GM12878 (cell line): ENCODE measurements at regions not wholly inside any gene's neighbourhood (a gene's known extent, or its start where the extent isn't known, plus 50 kb on each side); places are given as distances from the start of the nearest gene placed in this dataset.

Experiments used
- ATAC-seq: fragments of 200-7000 bp; cut with Tn5 transposase; 3 replicates; pipeline ENCODE4 v1.9.1; 2020; ENCODE audit warnings: mild to moderate bottlenecking, moderate library complexity
- BruUV-seq: library from RNA; stranded (reverse); fragments of 400-500 nt; replicated peaks from 2 replicates; lab custom pipeline; 2021; lab: Mats Ljungman, UMichigan
- CTCF ChIA-PET: fragments of 300-600 bp; sonication (Branson Sonifier 250); formaldehyde crosslinking; extraction: SDS; loops from one replicate; lab custom pipeline; 2021; ENCODE audit warnings: inconsistent platforms; lab: Yijun Ruan, JAX
- POLR2A ChIA-PET: fragments of 350-600 bp; formaldehyde crosslinking; extraction: SDS; loops from one replicate; lab custom pipeline; 2021; ENCODE audit warnings: inconsistent platforms; lab: Charles Lee
- RAD21 ChIA-PET: fragments of 300-600 bp; sonication (Branson Sonifier 250); formaldehyde crosslinking; loops from one replicate; lab custom pipeline; 2023; ENCODE audit warnings: antibody characterized with exemption; ENCODE audit not compliant: unreplicated experiment; lab: Charles Lee
- SMC1A ChIA-PET: fragments of 300-600 bp; sonication (Branson Sonifier 250); formaldehyde crosslinking; loops from one replicate; lab custom pipeline; 2023; ENCODE audit not compliant: unreplicated experiment, uncharacterized antibody; lab: Charles Lee
- DNase-seq: peaks from one replicate; pipeline ENCODE4 v3.0.0-alpha.2; 2011; ENCODE audit warnings: low read depth, low spot score
- FAIRE-seq: peaks from 3 replicates; lab custom pipeline; 2011; peaks lifted over from hg19 to GRCh38; lab: Jason Lieb, UNC
- H2AFZ ChIP-seq: 2 replicates; pipeline ENCODE4 v1.6.0; 2011; ENCODE audit warnings: low read depth, low read length, control low read depth; ENCODE audit not compliant: control insufficient read depth
- H3K27ac ChIP-seq: 2 replicates; pipeline ENCODE4 v1.5.1; 2011; ENCODE audit warnings: control low read depth; ENCODE audit not compliant: control insufficient read depth, insufficient read depth
- H3K27me3 ChIP-seq, 2 experiments: replicated peaks in 1 of 2; 2 replicates each; pipeline versions ENCODE4 v1.6.0 to v1.6.1; 2011; ENCODE audit warnings: low read length in 1 of 2; ENCODE audit not compliant: control insufficient read depth in 2 of 2, insufficient read depth in 2 of 2
- H3K36me3 ChIP-seq, 2 experiments: 2 replicates each; pipeline ENCODE4 v1.5.1; 2011; ENCODE audit warnings: low read length in 1 of 2; ENCODE audit not compliant: control insufficient read depth in 2 of 2, insufficient read depth in 2 of 2
- H3K4me1 ChIP-seq: 2 replicates; pipeline ENCODE4 v1.6.1; 2011; ENCODE audit warnings: mild to moderate bottlenecking, low read length, moderate library complexity, mixed read lengths; ENCODE audit not compliant: control insufficient read depth, insufficient read depth
- H3K4me2 ChIP-seq: 2 replicates; pipeline ENCODE4 v1.6.0; 2011; ENCODE audit warnings: control low read depth; ENCODE audit not compliant: control insufficient read depth, insufficient read depth
- H3K4me3 ChIP-seq: fragments of 200-600 bp; sonication (generic); 2 replicates; pipeline ENCODE4 v1.5.1; 2016
- H3K79me2 ChIP-seq: 2 replicates; pipeline ENCODE4 v1.6.0; 2011; ENCODE audit warnings: low read length; ENCODE audit not compliant: control insufficient read depth, insufficient read depth
- H3K9ac ChIP-seq: 2 replicates; pipeline ENCODE4 v1.8.0; 2011; ENCODE audit warnings: low read length, control low read depth, mixed read lengths; ENCODE audit not compliant: control insufficient read depth, insufficient read depth
- H3K9me3 ChIP-seq: replicated peaks from 3 replicates; pipeline ENCODE4 v1.5.1; 2011; ENCODE audit warnings: mild to moderate bottlenecking, low read length; ENCODE audit not compliant: control insufficient read depth, insufficient read depth
- H4K20me1 ChIP-seq: 2 replicates; pipeline ENCODE4 v1.6.0; 2011; ENCODE audit not compliant: control insufficient read depth, insufficient read depth
- ATF3 ChIP-seq: IDR thresholded peaks from 2 replicates; pipeline ENCODE4 v1.6.1; 2011; ENCODE audit warnings: low read depth, mild to moderate bottlenecking, low read length, moderate library complexity, borderline replicate concordance; ENCODE audit errors: extremely low read depth
- ATF7 ChIP-seq: fragments of 450-650 bp; IDR thresholded peaks from 2 replicates; pipeline ENCODE4 v1.6.1; 2016; ENCODE audit warnings: low read depth, mild to moderate bottlenecking
- BCLAF1 ChIP-seq: fragments of 450-650 bp; IDR thresholded peaks from 2 replicates; pipeline ENCODE4 v1.6.1; 2017; ENCODE audit warnings: antibody characterized with exemption, mild to moderate bottlenecking, moderate library complexity
- CBX3 ChIP-seq: fragments of 200-600 bp; sonication (generic); IDR thresholded peaks from 2 replicates; pipeline ENCODE4 v1.6.1; 2016; ENCODE audit warnings: low read depth, borderline replicate concordance
- EP300 ChIP-seq, 2 experiments: fragments of 150-350 bp in 1 of 2; IDR thresholded peaks; 2 replicates each; pipeline ENCODE4 v1.6.1; 2011 to 2012; ENCODE audit warnings: low read depth in 2 of 2, low read length in 2 of 2, borderline replicate concordance in 1 of 2, improper control_type of control experiment in 1 of 2, inconsistent platforms in 1 of 2; ENCODE audit not compliant: control insufficient read depth in 1 of 2
- EZH2 ChIP-seq: IDR thresholded peaks from 2 replicates; pipeline ENCODE4 v1.6.1; 2012; ENCODE audit warnings: low read depth, mild to moderate bottlenecking, control low read depth, inconsistent platforms, low read length, borderline replicate concordance; ENCODE audit not compliant: control insufficient read depth
- FOXK2 ChIP-seq: fragments of 450-650 bp; IDR thresholded peaks from 2 replicates; pipeline ENCODE4 v1.6.1; 2017; ENCODE audit warnings: mild to moderate bottlenecking, moderate library complexity
- KLF5 ChIP-seq: fragments of 450-650 bp; IDR thresholded peaks from 2 replicates; pipeline ENCODE4 v1.6.1; 2014; ENCODE audit warnings: mild to moderate bottlenecking; ENCODE audit not compliant: partially characterized antibody
- LARP7 ChIP-seq: fragments of 450-650 bp; IDR thresholded peaks from 2 replicates; pipeline ENCODE4 v1.6.1; 2017; ENCODE audit warnings: mild to moderate bottlenecking
- MEF2A ChIP-seq: IDR thresholded peaks from 2 replicates; pipeline ENCODE4 v1.6.1; 2011; ENCODE audit warnings: low read depth, mild to moderate bottlenecking, low read length, moderate library complexity; ENCODE audit not compliant: insufficient read depth
- NFYB ChIP-seq: IDR thresholded peaks from 2 replicates; pipeline ENCODE4 v1.6.1; 2011; ENCODE audit warnings: low read depth, mild to moderate bottlenecking, low read length, improper control_type of control experiment, moderate library complexity; ENCODE audit not compliant: insufficient read depth
- NR2F1 ChIP-seq: fragments of 450-650 bp; conservative IDR thresholded peaks from 2 replicates; pipeline ENCODE4 v1.6.1; 2017; ENCODE audit warnings: mild to moderate bottlenecking
- PAX5 ChIP-seq: IDR thresholded peaks from 2 replicates; pipeline ENCODE4 v1.6.1; 2011; ENCODE audit warnings: low read depth, low read length, borderline replicate concordance
- USF1 ChIP-seq: IDR thresholded peaks from 2 replicates; pipeline ENCODE4 v1.6.1; 2011; ENCODE audit warnings: borderline replicate concordance, low read depth, mild to moderate bottlenecking, moderate library complexity, mixed read lengths, low read length; ENCODE audit not compliant: insufficient read depth; ENCODE audit errors: extremely low read length
- ZNF384 ChIP-seq: IDR thresholded peaks from 2 replicates; pipeline ENCODE4 v1.6.1; 2012; ENCODE audit warnings: low read depth, mild to moderate bottlenecking, low read length, improper control_type of control experiment, borderline replicate concordance
- ZNF592 ChIP-seq: fragments of 450-650 bp; IDR thresholded peaks from 2 replicates; pipeline ENCODE4 v1.6.1; 2017; ENCODE audit warnings: mild to moderate bottlenecking, moderate library complexity
- WGBS: methylation state at CpG from one replicate; pipeline ENCODE4 v1.1.6; 2016; ENCODE audit warnings: low lambda C conversion rate; ENCODE audit not compliant: insufficient replicate concordance, insufficient coverage; ENCODE audit errors: missing lambda C conversion rate; 5-methylcytosine and 5-hydroxymethylcytosine counted together
- in situ Hi-C: fragments of 300-500 bp; cut with MboI; formaldehyde crosslinking; loops from 9 replicates; pipeline ENCODE4 v1.14.3; 2018; ENCODE audit warnings: mixed read lengths
- intact Hi-C: fragments of 100-400 bp; cut with micrococcal nuclease; formaldehyde crosslinking; loops from one replicate; pipeline ENCODE4 v1.14.2; 2022; ENCODE audit not compliant: unreplicated experiment

GRCh38 chr5:31079668-31080067 is 113.8 kb upstream of the CDH6 start:
- RAD21 ChIA-PET: no interaction called here
- SMC1A ChIA-PET: no interaction called here
- DNase-seq (no peak), ATAC-seq (no peak), FAIRE-seq (no peak)
- WGBS: 13% methylated on average over 2 of the region's 2 CpGs
- no peak overlapping the region for H3K4me3 ChIP-seq
- in situ Hi-C loops (no loop called here), intact Hi-C loops (no loop called here)
- H3K36me3 ChIP-seq: no peaks in the 10 kb centered on the region
- TF ChIP-seq NR2F1: no peak
- no peak for TF ChIP-seq ZNF384
- no peak for TF ChIP-seq NFYB
- TF ChIP-seq KLF5: no peak
- no peak for TF ChIP-seq PAX5
- TF ChIP-seq EP300 (IDR thresholded peaks at IDR 0.05; ENCODE audit: borderline replicate concordance in 1 of 2, control insufficient read depth in 1 of 2, low read depth in 2 of 2, low read length in 2 of 2): no peak
- no peak for TF ChIP-seq ATF3
- no peak for TF ChIP-seq CBX3
- no peak for TF ChIP-seq ATF7
- TF ChIP-seq USF1: no peak
- TF ChIP-seq BCLAF1: no peak
- no peak for TF ChIP-seq FOXK2
- TF ChIP-seq ZNF592: no peak
- TF ChIP-seq MEF2A: no peak
- no peak for TF ChIP-seq EZH2
- TF ChIP-seq LARP7: no peak
- no TSS peak for BruUV-seq
- H3K4me2 ChIP-seq: no peak overlapping the region
- POLR2A ChIA-PET: no interaction called here
- no peak overlapping the region for H3K9ac ChIP-seq
- H3K27me3 ChIP-seq: no peaks in the 10 kb centered on the region
- no peaks in the 10 kb centered on the region for H3K4me1 ChIP-seq
- H3K79me2 ChIP-seq: no peaks in the 10 kb centered on the region
- H3K27ac ChIP-seq: no peak overlapping the region
- CTCF ChIA-PET: no interaction called here
- H4K20me1 ChIP-seq: no peaks in the 10 kb centered on the region
- H2AFZ ChIP-seq: no peak overlapping the region
- H3K9me3 ChIP-seq: no peaks in the 10 kb centered on the region
